ENCODE measurements at regions not wholly inside any gene's neighbourhood (a gene's known extent, or its start where the extent isn't known, plus 50 kb on each side); places are given as distances from the start of the nearest gene placed in this dataset.

DNA sequence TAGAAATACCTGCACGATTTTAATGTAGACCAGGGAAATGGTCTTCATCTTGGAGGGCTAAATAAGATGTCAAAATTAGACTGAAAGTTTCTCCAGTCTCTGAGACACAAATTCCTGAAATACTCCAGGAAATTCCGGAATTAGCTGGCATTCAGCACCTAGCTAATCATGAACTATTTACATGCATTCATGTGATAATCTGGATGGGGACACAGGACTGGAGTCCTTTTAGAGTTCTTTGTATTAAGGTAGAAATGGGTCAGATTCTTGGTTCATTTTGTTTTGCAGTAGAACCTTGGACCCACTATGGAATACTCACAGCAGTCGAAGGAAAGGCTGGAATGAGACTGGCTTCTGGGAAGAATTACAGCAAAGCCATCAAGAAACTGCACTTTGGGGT lies 65.3 kb upstream of the MDFIC start:
- DNase-seq (ENCODE audit: low read depth in 3 of 3), result no peak

DNA sequence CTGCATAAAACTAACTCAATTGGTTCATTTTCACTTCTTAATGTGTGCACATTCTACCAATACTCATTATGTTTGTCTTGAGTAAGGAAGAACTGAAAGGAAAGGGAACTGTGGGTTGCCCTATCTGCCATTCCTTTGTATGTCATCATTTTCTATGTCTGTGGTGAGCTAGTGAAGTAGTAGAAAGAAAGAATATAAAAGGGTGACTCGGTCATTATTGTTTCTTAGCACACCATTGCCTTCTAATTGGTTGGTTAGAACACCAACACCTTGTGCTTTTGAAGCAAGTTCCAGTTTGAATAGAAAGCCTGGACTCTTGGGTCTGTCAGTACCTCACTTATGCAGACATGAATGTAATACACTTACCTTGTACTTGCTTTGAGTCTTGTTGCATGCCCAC lies 64.3 kb upstream of the MDFIC start:
- DNase-seq (ENCODE audit: low read depth in 3 of 3), result no peak

DNA sequence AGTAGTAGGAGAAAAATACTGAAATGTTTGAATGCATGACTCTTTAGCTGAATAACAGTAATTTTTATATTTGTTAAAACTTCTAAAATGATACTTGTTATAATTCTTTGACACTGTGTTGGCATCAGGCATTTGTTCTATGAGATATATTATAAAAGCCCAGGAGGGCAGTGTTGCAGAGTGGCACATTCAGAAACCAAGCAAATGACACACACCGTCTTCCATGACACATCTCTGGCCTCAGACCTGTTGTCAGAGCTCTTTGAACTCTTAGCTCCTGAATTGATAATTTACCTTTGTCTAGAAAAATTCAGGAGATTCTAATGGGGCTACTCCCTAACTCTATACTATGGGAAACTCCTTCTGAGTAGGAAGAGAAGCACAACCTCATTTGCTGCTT lies 62.4 kb upstream of the MDFIC start:
- DNase-seq (ENCODE audit: low read depth in 3 of 3), result no peak

DNA sequence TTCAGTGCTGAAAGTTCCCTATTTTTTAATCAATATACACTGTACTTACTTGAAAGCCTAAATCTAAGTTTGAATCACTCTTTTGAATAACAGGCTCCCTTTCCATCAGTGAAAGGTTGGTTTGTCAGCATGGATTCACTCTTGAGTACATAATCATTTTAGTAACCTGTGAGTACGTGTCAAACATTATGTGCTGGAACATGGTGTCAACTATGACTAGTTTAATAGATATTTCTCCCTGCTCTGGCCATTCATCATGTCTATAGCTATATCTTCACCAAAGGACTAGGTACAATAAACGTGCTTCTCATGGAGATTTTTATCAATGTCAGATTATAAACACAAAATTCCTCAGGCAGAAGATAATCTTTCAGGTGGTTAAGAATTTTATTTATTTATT lies 61.7 kb upstream of the MDFIC start:
- DNase-seq (ENCODE audit: low read depth in 3 of 3), result no peak

DNA sequence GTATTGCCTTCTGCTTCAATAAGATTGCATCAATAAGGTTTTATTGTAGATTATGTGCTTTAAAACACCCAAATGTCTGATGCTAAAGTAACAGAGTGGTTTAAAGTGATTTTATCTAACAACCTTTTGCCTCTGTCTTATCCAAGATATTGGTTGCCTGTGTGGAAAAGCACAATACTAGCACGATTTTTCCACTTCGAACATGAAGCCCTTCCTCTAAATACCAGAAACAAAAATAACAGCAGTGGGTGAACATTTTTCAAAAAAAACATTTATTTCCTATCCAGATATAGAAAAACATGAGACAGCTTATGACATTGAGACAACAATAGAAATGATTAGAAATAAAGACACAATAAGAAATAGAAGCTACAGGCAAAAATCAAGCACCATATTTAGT lies 59.5 kb upstream of the MDFIC start:
- no peak for DNase-seq (ENCODE audit: low read depth in 3 of 3)

DNA sequence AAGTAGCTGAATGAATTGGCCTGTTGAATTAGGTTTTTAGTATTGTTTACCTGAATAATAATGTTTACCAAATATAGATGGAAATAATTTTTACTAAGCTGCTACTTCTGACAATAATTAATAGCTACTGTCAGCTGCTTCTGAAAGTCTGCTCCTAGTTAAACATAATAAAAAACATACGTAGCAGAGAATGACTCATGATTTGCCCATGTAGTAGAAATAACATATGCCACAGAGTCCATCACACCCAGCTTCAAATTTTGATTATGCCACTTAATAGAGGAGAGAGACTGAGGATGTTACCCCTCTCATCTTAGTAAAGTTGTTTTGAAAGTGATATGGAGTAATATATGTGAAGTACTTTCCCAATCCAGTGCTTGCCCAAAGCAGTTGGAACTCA lies 57.6 kb upstream of the MDFIC start:
- DNase-seq (ENCODE audit: low read depth in 3 of 3), result no peak

DNA sequence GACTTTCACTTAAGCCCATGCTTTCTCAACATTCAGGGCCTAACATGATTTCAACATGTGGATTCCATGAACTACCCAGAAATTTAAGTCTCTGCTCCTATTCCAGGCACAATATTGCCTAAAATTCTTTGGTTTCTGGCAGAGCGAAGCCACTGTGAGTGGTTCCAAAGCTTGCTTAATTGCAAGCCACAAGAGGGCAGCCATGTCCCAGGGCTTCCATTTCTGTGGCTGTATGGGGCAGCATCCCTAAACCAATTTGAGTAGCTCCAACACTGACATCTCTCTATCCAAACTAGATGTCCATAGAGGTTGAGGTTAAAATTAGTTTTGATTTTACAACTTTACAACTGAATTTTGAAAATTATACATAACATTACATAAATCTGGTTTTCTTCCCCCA lies 56.3 kb upstream of the MDFIC start:
- DNase-seq (ENCODE audit: low read depth in 3 of 3), result peak; percentile 31 to 43 (median 42)
